Endothelial cell of umbilical vein (primary cell): ENCODE measurements at regions not wholly inside any gene's neighbourhood (a gene's known extent, or its start where the extent isn't known, plus 50 kb on each side); places are given as distances from the start of the nearest gene placed in this dataset.

ENCODE experiments used
- BruUV-seq: library from RNA; stranded (reverse); fragments of 400-500 nt; replicated peaks from 2 replicates; lab custom pipeline; 2021; lab: Mats Ljungman, UMichigan
- CTCF ChIA-PET: fragments of 300-600, 350-600 bp; sonication (Branson Sonifier 250); formaldehyde crosslinking; loops from one replicate; lab custom pipeline; 2021; ENCODE audit warnings: antibody characterized with exemption, inconsistent platforms; lab: Charles Lee
- POLR2A ChIA-PET: fragments of 300-600, 350-600 bp; sonication (Branson Sonifier 250); formaldehyde crosslinking; loops from one replicate; lab custom pipeline; 2021; ENCODE audit warnings: antibody characterized with exemption, inconsistent platforms; lab: Charles Lee
- DNase-seq: peaks from one replicate; pipeline ENCODE4 v3.0.0-alpha.2; 2011; ENCODE audit warnings: low read depth, low spot score
- FAIRE-seq: peaks from 2 replicates; lab custom pipeline; 2011; peaks lifted over from hg19 to GRCh38; lab: Jason Lieb, UNC
- H2AFZ ChIP-seq: 2 replicates; pipeline ENCODE4 v1.6.0; 2012; ENCODE audit warnings: low read depth, low read length, control low read depth, inconsistent platforms
- H3K27ac ChIP-seq: 2 replicates; pipeline ENCODE4 v1.5.1; 2011; ENCODE audit warnings: low read depth, mild to moderate bottlenecking, control low read depth, low read length, moderate library complexity; ENCODE audit not compliant: insufficient read depth
- H3K27me3 ChIP-seq, 2 experiments: 2 replicates each; pipeline versions ENCODE4 v1.6.0 to v1.6.1; 2011; ENCODE audit warnings: low read length in 2 of 2, mixed read lengths in 1 of 2; ENCODE audit not compliant: control insufficient read depth in 2 of 2, insufficient read depth in 2 of 2
- H3K36me3 ChIP-seq, 2 experiments: 2 replicates in 1 of 2; 3 replicates in 1 of 2; pipeline ENCODE4 v1.5.1; 2011; ENCODE audit warnings: low read length in 2 of 2, mild to moderate bottlenecking in 1 of 2, moderate library complexity in 1 of 2; ENCODE audit not compliant: control insufficient read depth in 2 of 2, insufficient read depth in 2 of 2; ENCODE audit errors: extremely low read depth in 1 of 2
- H3K4me1 ChIP-seq: 3 replicates; pipeline ENCODE4 v1.5.1; 2011; ENCODE audit warnings: mild to moderate bottlenecking, low read length; ENCODE audit not compliant: control insufficient read depth, insufficient read depth; ENCODE audit errors: extremely low read depth
- H3K4me2 ChIP-seq: 2 replicates; pipeline ENCODE4 v1.6.1; 2011; ENCODE audit warnings: low read length, control low read depth, mixed read lengths; ENCODE audit not compliant: insufficient read depth
- H3K4me3 ChIP-seq, 3 experiments: fragments of 200-600 bp in 1 of 3; sonication (generic), shearing (Covaris generic) in 1 of 3; replicated peaks in 1 of 3; 2 replicates each; pipeline ENCODE4 v1.5.1; 2011 to 2016; ENCODE audit warnings: control low read depth in 3 of 3, low read length in 3 of 3, mild to moderate bottlenecking in 2 of 3, inconsistent platforms in 1 of 3, low read depth in 1 of 3, moderate library complexity in 1 of 3; ENCODE audit not compliant: insufficient read depth in 1 of 3
- H3K79me2 ChIP-seq: 2 replicates; pipeline ENCODE4 v1.6.0; 2012; ENCODE audit warnings: low read length, inconsistent platforms; ENCODE audit not compliant: control insufficient read depth, insufficient read depth
- H3K9ac ChIP-seq: replicated peaks from 2 replicates; pipeline ENCODE3; 2011; ENCODE audit warnings: low read length, control low read depth; ENCODE audit not compliant: insufficient read depth; ENCODE audit errors: extremely low read depth
- H3K9me1 ChIP-seq: replicated peaks from 3 replicates; pipeline ENCODE4 v1.6.0; 2011; ENCODE audit warnings: mild to moderate bottlenecking, low read length; ENCODE audit not compliant: control insufficient read depth, insufficient read depth; ENCODE audit errors: extremely low read depth
- H3K9me3 ChIP-seq: replicated peaks from 2 replicates; pipeline ENCODE4 v1.5.1; 2012; ENCODE audit warnings: low read length, inconsistent platforms; ENCODE audit not compliant: control insufficient read depth, insufficient read depth
- H4K20me1 ChIP-seq: replicated peaks from 2 replicates; pipeline ENCODE3; 2011; ENCODE audit warnings: mild to moderate bottlenecking, low read length; ENCODE audit not compliant: control insufficient read depth, insufficient read depth; ENCODE audit errors: extremely low read depth
- CTCF ChIP-seq, 2 donors: IDR thresholded peaks; 1 replicate in 1 of 2; 2 replicates in 1 of 2; pipeline ENCODE4 v1.5.1; 2011; ENCODE audit warnings: low read length in 2 of 2, mild to moderate bottlenecking in 2 of 2, moderate library complexity in 2 of 2, control low read depth in 1 of 2, inconsistent platforms in 1 of 2, low read depth in 1 of 2; ENCODE audit not compliant: insufficient read depth in 1 of 2; ENCODE audit errors: extremely low read depth in 1 of 2
- EZH2 ChIP-seq: IDR thresholded peaks from 2 replicates; pipeline ENCODE4 v1.6.1; 2012; ENCODE audit warnings: borderline replicate concordance, low read depth, mild to moderate bottlenecking, moderate library complexity, low read length, inconsistent platforms; ENCODE audit not compliant: severe bottlenecking
- FOS ChIP-seq: IDR thresholded peaks from 2 replicates; pipeline ENCODE4 v1.6.1; 2011; ENCODE audit warnings: mild to moderate bottlenecking, low read length, moderate library complexity, borderline replicate concordance; ENCODE audit not compliant: insufficient read depth
- GATA2 ChIP-seq: IDR thresholded peaks from 2 replicates; pipeline ENCODE4 v1.7.0; 2011; ENCODE audit warnings: low read depth, mild to moderate bottlenecking, moderate library complexity, mixed read lengths, low read length; ENCODE audit not compliant: insufficient read length, insufficient read depth
- JUN ChIP-seq: IDR thresholded peaks from 2 replicates; pipeline ENCODE4 v1.6.1; 2011; ENCODE audit warnings: borderline replicate concordance, low read depth; ENCODE audit not compliant: insufficient read length, insufficient read depth
- MAX ChIP-seq: IDR thresholded peaks from 2 replicates; pipeline ENCODE4 v1.6.1; 2011; ENCODE audit not compliant: insufficient read depth, insufficient read length
- MYC ChIP-seq: IDR thresholded peaks from one replicate; pipeline ENCODE4 v1.6.1; 2011; ENCODE audit warnings: mild to moderate bottlenecking, low read depth, low read length
- POLR2A ChIP-seq: IDR thresholded peaks from 2 replicates; pipeline ENCODE4 v1.6.1; 2012; ENCODE audit warnings: low read depth, mild to moderate bottlenecking, control low read depth, low read length
- POLR2AphosphoS5 ChIP-seq: IDR thresholded peaks from 2 replicates; pipeline ENCODE4 v1.6.1; 2012; ENCODE audit warnings: low read depth, mild to moderate bottlenecking, control low read depth, low read length, moderate library complexity; ENCODE audit not compliant: insufficient read depth
- dilution Hi-C: fragments of 300-500 bp; cut with MboI; formaldehyde crosslinking; loops from one replicate; pipeline ENCODE4 v1.15.0; 2019; ENCODE audit warnings: low sequenced_read_pairs; ENCODE audit not compliant: extremely low pct_ligation_motif_present
- intact Hi-C: fragments of 100-400 bp; cut with micrococcal nuclease; formaldehyde crosslinking; loops from one replicate; pipeline ENCODE4 v1.10.0; 2022

GRCh38 chr18:2351126-2351850 lies 220.0 kb downstream of the METTL4 start:
- DNase-seq = no peak
- intact Hi-C loops = loop anchor here (10.0 kb wide), 1 partner anchor 64 kb away; no protein-coding TSS in a partner anchor
- Histone ChIP-seq H3K4me3 (no peak overlapping the region), H3K27me3 (peaks cover 0 to 2% of the 10 kb centered on the region in 2 experiments), H3K9ac (no peak overlapping the region), H3K9me3 (no peaks in the 10 kb centered on the region), H4K20me1 (no peaks in the 10 kb centered on the region), H3K27ac (no peak overlapping the region), H2AFZ (no peak overlapping the region), H3K36me3 (no peaks in the 10 kb centered on the region), H3K79me2 (no peaks in the 10 kb centered on the region), H3K4me1 (no peaks in the 10 kb centered on the region), H3K9me1 (no peaks in the 10 kb centered on the region), H3K4me2 (no peak overlapping the region)
- dilution Hi-C loops = no loop called here
- POLR2A ChIA-PET = no interaction called here
- FAIRE-seq = no peak
- BruUV-seq = no TSS peak
- no peak for TF ChIP-seq MAX
- no peak for TF ChIP-seq FOS
- TF ChIP-seq MYC = no peak
- no peak for TF ChIP-seq CTCF (IDR thresholded peaks at IDR 0.05; ENCODE audit: extremely low read depth in 1 of 2, insufficient read depth in 1 of 2, low read depth in 1 of 2, low read length in 2 of 2)
- no peak for TF ChIP-seq JUN
- no peak for TF ChIP-seq EZH2
- no peak for TF ChIP-seq POLR2A
- TF ChIP-seq GATA2 = no peak
- no peak for TF ChIP-seq POLR2AphosphoS5
- CTCF ChIA-PET = no interaction called here
